ENCODE measurements at regions not wholly inside any gene's neighbourhood (a gene's known extent, or its start where the extent isn't known, plus 50 kb on each side); places are given as distances from the start of the nearest gene placed in this dataset.

- DNase-seq, result no peak
Measured at GRCh38 chr2:15701991-15702390, 110.3 kb downstream of the DDX1 start.

GRCh38 chr2:15702452-15702851 is 110.8 kb downstream of the DDX1 start:
- no peak for DNase-seq

- no peak for DNase-seq
Measured at GRCh38 chr2:15703365-15703869, 111.7 kb downstream of the DDX1 start.

GRCh38 chr2:15704086-15704787 is 112.6 kb downstream of the DDX1 start:
- DNase-seq, result no peak

- no peak for DNase-seq
Measured at GRCh38 chr2:15704788-15705115, 113.1 kb downstream of the DDX1 start.

GRCh38 chr2:15705310-15705709 is 113.6 kb downstream of the DDX1 start:
- DNase-seq, result no peak

GRCh38 chr2:15705839-15706386 is 114.2 kb downstream of the DDX1 start:
- DNase-seq, result no peak

- DNase-seq, result no peak
Measured at GRCh38 chr2:15706424-15706823, 114.8 kb downstream of the DDX1 start.

- DNase-seq, result no peak
Measured at GRCh38 chr2:15706986-15707632, 115.4 kb downstream of the DDX1 start.

GRCh38 chr2:15708161-15708560 is 116.5 kb downstream of the DDX1 start:
- DNase-seq, result no peak

GRCh38 chr2:15708865-15709820 is 117.5 kb downstream of the DDX1 start:
- no peak for DNase-seq

- DNase-seq, result no peak
Measured at GRCh38 chr2:15711126-15711860, 119.6 kb downstream of the DDX1 start.

GRCh38 chr2:15712551-15713342 is 121.1 kb downstream of the DDX1 start:
- no peak for DNase-seq

- DNase-seq, result no peak
Measured at GRCh38 chr2:15713475-15713874, 121.8 kb downstream of the DDX1 start.

GRCh38 chr2:15714002-15714401 is 122.3 kb downstream of the DDX1 start:
- DNase-seq, result no peak

GRCh38 chr2:15714609-15715008 is 122.9 kb downstream of the DDX1 start:
- no peak for DNase-seq

GRCh38 chr2:15715596-15715995 is 123.9 kb downstream of the DDX1 start:
- no peak for DNase-seq

- no peak for DNase-seq
Measured at GRCh38 chr2:15718103-15718943, 126.7 kb downstream of the DDX1 start.

GRCh38 chr2:15718944-15719323 is 127.3 kb downstream of the DDX1 start:
- DNase-seq, result no peak

- no peak for DNase-seq
Measured at GRCh38 chr2:15719566-15720313, 128.1 kb downstream of the DDX1 start.
